CD4-positive, alpha-beta T cell treated with Interleukin-6 at 100 ng/mL for 8 hours (primary cell): ENCODE measurements at regions not wholly inside any gene's neighbourhood (a gene's known extent, or its start where the extent isn't known, plus 50 kb on each side); places are given as distances from the start of the nearest gene placed in this dataset.
A peak's percentile ranks its signal among the peaks of the same experiment; 100 is the strongest.

Source experiments
- DNase-seq: peaks from one replicate; pipeline ENCODE4 v3.0.0-alpha.2; 2020; ENCODE audit warnings: mixed read lengths, low spot score

DNA sequence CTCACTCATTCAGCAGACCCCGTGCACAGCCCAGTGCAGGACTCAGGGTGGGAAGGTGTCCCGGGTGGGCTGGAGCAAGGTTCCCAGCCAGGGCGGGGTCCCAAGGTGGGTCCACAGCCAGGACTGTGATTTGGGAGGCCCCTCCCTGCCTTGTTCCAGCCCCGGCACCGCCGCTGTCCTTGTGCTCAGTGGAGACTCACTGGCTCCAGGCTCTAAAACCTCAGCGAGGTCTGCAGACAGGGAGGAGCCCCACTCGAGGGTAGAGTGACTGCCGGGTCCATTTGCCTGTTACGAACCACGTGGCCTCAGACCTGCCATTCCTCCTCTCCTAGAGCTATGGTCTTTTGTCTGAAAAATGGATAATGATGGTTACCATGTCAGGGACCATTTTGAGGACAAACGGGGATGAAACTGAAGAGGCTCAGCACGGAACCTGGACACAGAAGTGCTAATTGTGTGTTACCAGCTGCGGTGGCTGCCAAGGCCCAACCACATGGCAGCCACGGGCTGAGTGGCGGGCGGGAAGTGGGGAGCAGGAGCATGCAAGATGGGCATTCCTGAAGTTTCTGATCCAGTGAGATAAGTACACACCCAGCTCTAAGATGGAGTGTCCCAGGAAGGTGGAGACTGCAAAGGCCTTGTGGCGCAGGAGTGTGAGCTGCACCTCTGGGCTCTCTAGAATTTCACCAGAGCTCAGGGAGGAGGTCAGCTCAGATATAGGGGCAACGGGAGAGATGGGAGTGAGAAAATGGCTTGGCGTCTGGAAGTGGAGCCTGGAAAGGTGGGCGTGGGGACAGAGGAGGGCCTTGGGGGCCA is 317.6 kb downstream of the SEC14L1 start:
- DNase-seq, result no peak

DNA sequence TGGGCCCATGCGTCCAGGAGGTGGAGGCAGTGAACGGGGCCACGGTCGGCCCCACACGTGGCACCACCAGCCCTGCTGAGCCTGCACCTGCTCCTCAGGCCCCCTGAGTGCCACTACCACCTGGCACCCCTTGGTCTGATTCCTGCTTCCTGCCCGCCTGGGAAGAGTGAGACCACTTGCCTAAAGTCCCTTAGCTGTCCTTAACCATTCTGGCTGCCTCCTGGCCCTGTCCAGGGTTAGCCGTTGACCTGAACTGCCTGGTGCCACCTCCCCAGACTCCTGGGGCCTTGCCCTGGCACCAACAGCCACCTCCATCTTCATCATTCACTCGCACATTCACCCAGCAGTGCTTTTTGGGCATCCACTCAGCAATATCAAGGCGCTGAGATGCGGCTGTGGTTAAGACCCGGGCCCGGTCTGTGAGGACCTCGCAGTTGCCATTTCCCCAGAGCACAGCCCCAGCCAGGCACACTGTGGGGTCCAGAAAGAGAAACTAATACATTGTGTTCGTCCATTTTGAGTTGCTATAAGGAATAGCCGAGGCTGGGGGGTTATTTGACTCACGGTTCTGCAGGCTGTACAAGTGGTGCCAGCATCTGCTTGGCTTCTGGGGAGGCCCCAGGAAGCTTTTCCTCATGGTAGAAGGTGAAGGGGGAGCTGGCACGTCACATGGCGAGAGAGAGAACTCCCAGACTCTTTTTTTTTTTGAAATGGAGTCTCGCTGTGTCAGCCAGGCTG is 318.4 kb downstream of the SEC14L1 start:
- DNase-seq, result no peak

GRCh38 chr17:77460514-77461046 is 319.8 kb downstream of the SEC14L1 start:
- no peak for DNase-seq

- no peak for DNase-seq
These were observed 320.7 kb downstream of the SEC14L1 start for GRCh38 chr17:77461277-77462057.

DNA sequence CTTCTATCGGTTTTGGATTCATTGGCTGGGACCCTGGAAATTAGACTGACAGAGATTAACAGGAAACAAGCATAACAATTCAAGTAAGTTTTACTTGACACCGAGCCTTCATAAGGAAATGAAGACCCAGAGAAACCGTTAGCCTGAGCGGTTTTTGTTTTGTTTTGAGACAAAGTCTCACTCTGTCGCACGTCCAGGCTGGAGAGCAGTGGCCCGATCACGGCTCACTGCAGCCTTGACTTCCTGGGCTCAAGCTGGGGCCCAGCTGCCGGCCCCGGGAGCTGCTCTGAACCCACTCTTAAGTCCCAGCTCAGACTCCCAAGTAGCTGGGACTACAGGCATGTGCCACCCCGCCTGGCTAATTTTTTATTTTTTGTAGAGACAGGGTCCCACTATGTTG is 321.3 kb downstream of the SEC14L1 start:
- DNase-seq, result no peak

- no peak for DNase-seq
These were observed 322.1 kb downstream of the SEC14L1 start for GRCh38 chr17:77462553-77463497.

DNA sequence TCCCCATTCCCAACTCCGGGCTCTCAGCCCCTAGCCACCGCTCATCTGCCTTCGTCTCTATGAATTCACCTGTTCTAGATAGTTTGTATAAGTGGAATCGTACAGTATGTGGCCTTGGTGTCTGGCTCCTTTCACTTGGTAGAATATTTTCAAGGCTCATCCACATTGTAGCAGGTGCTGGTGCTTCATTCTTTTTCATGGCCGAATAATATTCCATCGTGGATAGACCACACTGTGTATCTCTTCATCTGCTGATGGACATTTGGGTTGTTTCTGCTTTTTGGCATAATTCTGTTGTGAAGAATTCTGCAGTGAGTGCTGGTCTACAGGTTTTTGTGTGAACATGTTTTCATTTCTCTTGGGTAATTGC is 324.2 kb downstream of the SEC14L1 start:
- no peak for DNase-seq

GRCh38 chr17:77465358-77466041 is 324.7 kb downstream of the SEC14L1 start:
- DNase-seq, result peak; percentile 87

DNA sequence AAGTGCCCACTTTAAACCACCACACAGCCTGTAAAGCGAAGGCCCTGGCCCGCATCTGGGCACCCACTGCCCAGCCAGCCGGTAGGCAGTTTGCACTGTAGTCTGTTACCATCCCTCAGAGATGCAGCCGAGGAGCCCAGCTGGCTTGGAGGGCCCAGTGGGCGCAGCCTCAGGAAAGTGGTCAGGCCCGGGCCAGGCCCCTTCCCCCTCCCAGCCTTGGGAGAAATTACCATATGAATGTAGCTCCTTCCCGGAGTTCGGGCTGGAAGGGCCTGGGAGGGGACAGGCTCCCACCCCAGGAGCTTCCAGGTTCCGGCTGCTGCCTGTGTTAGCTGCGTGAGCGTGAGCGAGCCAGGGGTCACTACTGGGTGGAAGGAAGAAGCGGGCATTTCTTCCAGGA is 325.4 kb downstream of the SEC14L1 start:
- no peak for DNase-seq

- DNase-seq, result no peak
These were observed 325.9 kb downstream of the SEC14L1 start for GRCh38 chr17:77466596-77467223.

- DNase-seq, result no peak
These were observed 326.8 kb downstream of the SEC14L1 start for GRCh38 chr17:77467521-77467920.

GRCh38 chr17:77468897-77469296 is 328.1 kb downstream of the SEC14L1 start:
- DNase-seq, result no peak

DNA sequence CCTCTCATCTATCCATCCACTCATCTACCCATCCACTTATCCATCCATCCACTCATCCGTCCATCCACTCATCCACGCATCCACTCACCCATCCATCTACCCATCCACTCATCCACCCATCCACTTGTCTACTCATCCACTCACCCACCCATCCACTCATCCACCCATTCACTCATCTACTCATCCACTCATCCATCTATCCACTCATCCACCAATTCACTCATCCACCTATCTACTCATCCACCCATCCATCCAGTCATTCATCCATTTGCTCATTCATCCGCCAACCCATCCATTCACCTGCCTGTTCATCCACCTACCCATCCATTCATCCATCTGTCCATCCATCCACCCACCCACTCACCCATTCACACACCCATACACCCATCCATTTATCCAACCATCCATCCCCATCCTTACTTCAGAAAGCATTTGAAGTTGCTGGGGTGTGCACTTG is 329.6 kb downstream of the SEC14L1 start:
- no peak for DNase-seq

DNA sequence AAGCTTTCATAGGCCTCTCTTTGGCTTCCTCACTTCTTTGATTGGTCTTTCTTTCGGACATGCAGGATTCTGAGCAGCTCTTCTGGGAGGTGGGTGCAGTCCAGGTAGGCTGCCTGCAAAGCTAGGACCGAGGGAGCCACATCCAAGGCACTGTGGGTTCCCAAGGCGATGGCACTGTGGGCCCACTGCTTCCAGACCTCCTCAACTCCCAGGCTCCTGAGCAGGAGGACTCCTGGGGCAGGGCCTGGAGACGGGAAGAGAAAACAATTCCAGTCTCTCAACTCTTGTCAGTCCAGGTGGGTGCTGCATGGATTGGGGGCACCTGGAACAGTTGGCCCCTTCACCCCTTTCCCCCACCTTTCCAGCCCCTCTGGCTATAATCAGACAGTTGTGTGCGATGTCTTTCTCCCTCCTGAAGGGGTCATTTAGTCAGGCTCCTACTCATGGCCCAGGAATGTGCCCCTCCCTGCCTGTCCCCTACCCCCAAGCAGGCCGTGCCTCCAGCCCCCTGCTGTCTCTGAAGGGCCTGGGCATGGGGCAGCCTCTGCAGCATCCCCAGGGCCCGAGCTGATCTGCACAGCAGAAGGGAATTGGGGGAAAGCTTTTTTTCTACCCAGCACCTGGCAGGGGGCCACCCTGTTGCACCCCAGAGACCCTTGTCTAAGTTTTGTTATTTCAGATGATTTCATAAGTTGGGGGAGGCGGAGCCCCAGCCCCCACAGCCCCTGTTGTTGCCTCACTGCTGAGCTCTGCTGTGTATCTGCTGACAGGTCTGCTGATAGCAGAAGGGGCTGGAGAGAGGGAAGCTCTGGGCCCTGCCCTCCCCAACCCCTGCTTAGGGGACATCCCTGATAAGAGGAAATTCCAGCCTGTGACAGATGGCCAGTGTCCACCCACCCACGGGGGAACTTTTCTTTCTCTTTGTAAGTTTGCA is 330.3 kb downstream of the SEC14L1 start:
- no peak for DNase-seq

- DNase-seq, result no peak
These were observed 331.3 kb downstream of the SEC14L1 start for GRCh38 chr17:77471984-77472461.

DNA sequence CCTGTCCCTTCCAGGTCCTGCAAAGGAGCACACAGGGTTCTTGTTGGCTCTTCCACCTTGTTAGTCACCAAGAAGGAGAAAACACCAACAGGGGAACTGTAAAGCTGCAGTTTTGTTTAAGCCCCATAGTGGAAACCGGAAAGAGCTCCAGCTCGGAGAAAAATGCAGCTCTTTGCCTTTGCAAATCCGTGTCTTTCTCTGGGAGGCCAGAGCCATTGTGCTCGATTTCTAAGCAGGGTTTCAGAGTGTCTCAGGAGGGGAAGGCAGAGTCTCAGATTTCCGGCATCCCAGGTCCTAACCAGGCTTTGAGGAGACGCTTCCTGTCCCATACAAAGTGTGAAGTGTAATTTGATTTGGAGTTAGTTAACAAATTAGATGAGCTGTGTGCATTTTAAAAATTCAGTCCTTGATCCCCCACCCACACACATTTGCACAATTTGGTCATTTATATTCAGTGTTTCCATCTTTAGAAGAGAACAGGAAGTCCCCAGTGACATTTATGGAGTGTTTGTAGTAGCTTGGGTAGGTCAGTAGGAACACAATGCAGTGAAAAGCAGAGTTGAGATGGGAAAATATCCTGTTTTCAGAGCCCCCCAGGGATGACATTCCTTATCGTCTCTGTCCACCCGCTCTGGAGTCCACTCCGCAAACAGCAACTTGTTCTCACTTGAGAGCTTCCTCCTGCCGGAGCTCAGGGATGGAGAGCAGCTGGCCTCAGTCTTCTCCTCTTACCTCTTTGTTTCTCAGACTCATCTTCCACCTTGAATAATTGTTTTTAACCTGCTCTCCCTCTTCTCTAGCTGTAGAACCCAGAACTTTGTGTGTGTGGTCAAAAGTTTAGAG is 331.9 kb downstream of the SEC14L1 start:
- DNase-seq, result no peak

DNA sequence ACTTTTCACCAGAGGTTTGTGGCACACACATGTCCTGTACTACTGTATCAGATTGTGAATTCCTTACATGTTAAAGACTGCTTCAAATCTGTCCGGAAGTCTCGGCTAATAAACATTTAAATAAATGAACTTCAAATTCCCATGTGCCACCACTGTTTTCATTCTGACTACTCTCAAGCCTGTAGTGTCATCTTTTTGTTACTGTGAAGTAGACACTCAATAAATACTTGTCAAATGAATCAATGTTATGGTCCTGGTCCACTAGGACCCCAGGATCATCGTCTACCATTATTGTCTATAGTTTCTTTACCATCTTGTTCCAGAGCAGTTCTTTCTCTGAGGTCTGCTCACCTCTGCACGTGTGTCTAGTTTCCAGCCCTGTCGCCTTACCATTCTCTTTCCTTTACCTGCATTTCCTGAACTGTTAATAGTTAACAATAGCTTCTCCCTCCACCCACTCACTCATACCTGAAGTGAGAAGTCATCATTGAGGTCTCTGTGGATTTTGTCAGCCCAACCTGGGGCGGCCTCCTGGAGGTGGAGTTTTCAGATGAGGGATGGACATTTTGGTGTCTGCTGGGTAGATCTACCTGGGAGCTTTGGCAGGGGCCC is 333.0 kb downstream of the SEC14L1 start:
- DNase-seq, result no peak
